SK-N-SH treated with all-trans-retinoic acid at 6 μM for 48 hours (cell line): ENCODE measurements at regions not wholly inside any gene's neighbourhood (a gene's known extent, or its start where the extent isn't known, plus 50 kb on each side); places are given as distances from the start of the nearest gene placed in this dataset.

Experiments used
- ISL1 ChIP-seq: fragments of 250-450 bp; sonication (Bioruptor Pico); IDR thresholded peaks from 2 replicates; pipeline ENCODE4 v2.1.2; 2022; ENCODE audit warnings: mild to moderate bottlenecking, moderate library complexity
- PPARA ChIP-seq: fragments of 250-450 bp; sonication (Bioruptor Pico); IDR thresholded peaks from 2 replicates; pipeline ENCODE4 v1.5.0; 2020; ENCODE audit warnings: mild to moderate bottlenecking, borderline replicate concordance
- RARB ChIP-seq: fragments of 250-450 bp; sonication (Bioruptor Pico); IDR thresholded peaks from 2 replicates; pipeline ENCODE4 v1.8.0; 2021; ENCODE audit warnings: mild to moderate bottlenecking, moderate library complexity
- ZFP30 ChIP-seq: fragments of 450-650 bp; formaldehyde crosslinking; IDR thresholded peaks from 2 replicates; pipeline ENCODE4 v1.5.0; 2022; ENCODE audit warnings: mild to moderate bottlenecking, moderate library complexity
- ZNF8 ChIP-seq: fragments of 450-650 bp; formaldehyde crosslinking; IDR thresholded peaks from 2 replicates; pipeline ENCODE4 v1.5.0; 2020; ENCODE audit warnings: mild to moderate bottlenecking, moderate library complexity
- TF ChIP-seq, protein P1 (sequence below): fragments of 250-450 bp; sonication (Bioruptor Pico); IDR thresholded peaks from 2 replicates; pipeline ENCODE4 v1.8.0; 2020; ENCODE audit warnings: mild to moderate bottlenecking, moderate library complexity, borderline replicate concordance

DNA sequence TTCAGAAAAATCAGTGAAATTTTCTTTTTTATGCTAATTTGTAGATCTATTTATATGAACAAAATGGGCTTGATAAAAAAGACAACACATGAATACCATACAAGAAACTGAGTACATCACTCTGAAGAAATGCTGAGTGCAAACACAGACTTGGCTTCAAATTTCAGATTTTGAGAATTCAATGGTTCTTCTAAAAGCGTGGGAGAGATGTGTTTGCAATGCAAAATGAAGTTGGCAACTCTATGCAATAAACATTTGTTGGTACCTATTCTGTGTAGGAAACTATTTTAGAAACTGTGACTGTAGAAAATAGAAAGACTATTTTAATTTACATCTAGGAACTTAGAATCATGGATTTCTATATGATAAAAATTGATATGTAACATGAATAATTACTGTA is 1834.1 kb upstream of the CELF4 start:
- no peak for TF ChIP-seq RARB (CRISPR knock-in tag)
- no peak for TF ChIP-seq PPARA (CRISPR knock-in tag)
- TF ChIP-seq ZNF8 (CRISPR knock-in tag): no peak
- no peak for TF ChIP-seq ZFP30 (CRISPR knock-in tag)
- no peak for TF ChIP-seq ISL1
- TF ChIP-seq, protein P1, sequence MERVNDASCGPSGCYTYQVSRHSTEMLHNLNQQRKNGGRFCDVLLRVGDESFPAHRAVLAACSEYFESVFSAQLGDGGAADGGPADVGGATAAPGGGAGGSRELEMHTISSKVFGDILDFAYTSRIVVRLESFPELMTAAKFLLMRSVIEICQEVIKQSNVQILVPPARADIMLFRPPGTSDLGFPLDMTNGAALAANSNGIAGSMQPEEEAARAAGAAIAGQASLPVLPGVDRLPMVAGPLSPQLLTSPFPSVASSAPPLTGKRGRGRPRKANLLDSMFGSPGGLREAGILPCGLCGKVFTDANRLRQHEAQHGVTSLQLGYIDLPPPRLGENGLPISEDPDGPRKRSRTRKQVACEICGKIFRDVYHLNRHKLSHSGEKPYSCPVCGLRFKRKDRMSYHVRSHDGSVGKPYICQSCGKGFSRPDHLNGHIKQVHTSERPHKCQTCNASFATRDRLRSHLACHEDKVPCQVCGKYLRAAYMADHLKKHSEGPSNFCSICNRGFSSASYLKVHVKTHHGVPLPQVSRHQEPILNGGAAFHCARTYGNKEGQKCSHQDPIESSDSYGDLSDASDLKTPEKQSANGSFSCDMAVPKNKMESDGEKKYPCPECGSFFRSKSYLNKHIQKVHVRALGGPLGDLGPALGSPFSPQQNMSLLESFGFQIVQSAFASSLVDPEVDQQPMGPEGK (CRISPR knock-in tag): no peak
